A549 (cell line): ENCODE measurements at regions not wholly inside any gene's neighbourhood (a gene's known extent, or its start where the extent isn't known, plus 50 kb on each side); places are given as distances from the start of the nearest gene placed in this dataset.

Experiments
- ATAC-seq, 2 experiments: fragments of 200-7000 bp in 1 of 2; fragments of >200 bp in 1 of 2; cut with Nextera tagmentation in 1 of 2; cut with Tn5 transposase in 1 of 2; 3 replicates each; pipeline versions ENCODE4 v1.8.0 to v1.9.1; 2018 to 2020; ENCODE audit warnings: mild to moderate bottlenecking in 1 of 2, moderate library complexity in 1 of 2
- CTCF ChIA-PET: fragments of 300-600 bp; sonication (Branson Sonifier 250); formaldehyde crosslinking; extraction: SDS; loops from one replicate; lab custom pipeline; 2021; ENCODE audit warnings: antibody characterized with exemption, inconsistent platforms; lab: Yijun Ruan, JAX
- POLR2A ChIA-PET: fragments of 350-600 bp; formaldehyde crosslinking; extraction: SDS; loops from one replicate; lab custom pipeline; 2021; ENCODE audit warnings: antibody characterized with exemption, inconsistent platforms; lab: Yijun Ruan, JAX
- DNase-seq, 2 experiments: peaks; one replicate each; pipeline versions ENCODE4 v3.0.0 to v3.0.0-alpha.2; 2011 to 2016; ENCODE audit warnings: low read depth in 1 of 2, low spot score in 1 of 2
- FAIRE-seq: peaks from 2 replicates; lab custom pipeline; 2011; peaks lifted over from hg19 to GRCh38; lab: Jason Lieb, UNC
- H3K27ac ChIP-seq, 2 experiments: fragments of >200 bp; sonication (Bioruptor Twin); formaldehyde crosslinking; 3 replicates each; pipeline ENCODE4 v1.5.1; 2016 to 2017
- H3K4me1 ChIP-seq: fragments of >200 bp; sonication (Bioruptor Twin); formaldehyde crosslinking; 3 replicates; pipeline ENCODE4 v1.6.1; 2016
- H3K4me2 ChIP-seq: fragments of >200 bp; sonication (Bioruptor Twin); formaldehyde crosslinking; 3 replicates; pipeline ENCODE4 v1.6.1; 2016
- H3K4me3 ChIP-seq: fragments of >200 bp; sonication (Bioruptor Twin); formaldehyde crosslinking; 3 replicates; pipeline ENCODE4 v1.5.1; 2016
- H3K9me3 ChIP-seq: fragments of >200 bp; sonication (Bioruptor Twin); formaldehyde crosslinking; 3 replicates; pipeline ENCODE4 v1.6.1; 2016
- CBX8 ChIP-seq: fragments of 200-600 bp; sonication (generic); IDR thresholded peaks from 2 replicates; pipeline ENCODE4 v1.6.1; 2016
- CHD2 ChIP-seq: fragments of 150-350 bp; IDR thresholded peaks from 2 replicates; pipeline ENCODE4 v1.6.1; 2014; ENCODE audit warnings: low read length; ENCODE audit not compliant: partially characterized antibody
- EHF ChIP-seq: fragments of 250-450 bp; sonication (Bioruptor Pico); IDR thresholded peaks from 2 replicates; pipeline ENCODE4 v1.5.0; 2020; ENCODE audit warnings: mild to moderate bottlenecking
- ELK1 ChIP-seq: fragments of 150-350 bp; IDR thresholded peaks from 2 replicates; pipeline ENCODE4 v1.6.1; 2014; ENCODE audit warnings: low read depth, mild to moderate bottlenecking, low read length
- ESRRA ChIP-seq: fragments of 150-350 bp; IDR thresholded peaks from 2 replicates; pipeline ENCODE4 v1.6.1; 2014; ENCODE audit warnings: mild to moderate bottlenecking, low read length, borderline replicate concordance
- FOSB ChIP-seq: fragments of 250-450 bp; sonication (Bioruptor Pico); IDR thresholded peaks from 2 replicates; pipeline ENCODE4 v1.5.0; 2020; ENCODE audit warnings: mild to moderate bottlenecking, moderate library complexity
- HDAC2 ChIP-seq: fragments of 200-600 bp; sonication (generic); IDR thresholded peaks from 2 replicates; pipeline ENCODE4 v1.6.1; 2016
- HMGXB4 ChIP-seq: fragments of 250-450 bp; sonication (Bioruptor Pico); IDR thresholded peaks from 2 replicates; pipeline ENCODE4 v1.5.0; 2021; ENCODE audit warnings: mild to moderate bottlenecking, moderate library complexity, borderline replicate concordance
- HOXB13 ChIP-seq: fragments of 250-450 bp; sonication (Bioruptor Pico); IDR thresholded peaks from 2 replicates; pipeline ENCODE4 v1.5.0; 2020; ENCODE audit warnings: low read depth, mild to moderate bottlenecking, moderate library complexity
- HOXB5 ChIP-seq: fragments of 250-450 bp; sonication (Bioruptor Pico); IDR thresholded peaks from 2 replicates; pipeline ENCODE4 v1.5.0; 2020; ENCODE audit warnings: mild to moderate bottlenecking, moderate library complexity
- JUN ChIP-seq, 2 experiments: fragments of >200 bp; sonication (Bioruptor Twin); formaldehyde crosslinking; IDR thresholded peaks; 2 replicates in 1 of 2; 3 replicates in 1 of 2; pipeline ENCODE4 v1.6.1; 2016 to 2017
- MYC ChIP-seq: IDR thresholded peaks from 2 replicates; pipeline ENCODE4 v1.6.1; 2012; ENCODE audit warnings: mild to moderate bottlenecking, inconsistent platforms, low read length, improper control_type of control experiment, borderline replicate concordance
- PBX3 ChIP-seq: IDR thresholded peaks from 2 replicates; pipeline ENCODE4 v1.6.1; 2012
- POLR2AphosphoS2 ChIP-seq: conservative IDR thresholded peaks from 2 replicates; pipeline ENCODE4 v1.6.1; 2012; ENCODE audit warnings: low read length, improper control_type of control experiment, inconsistent platforms
- RAD21 ChIP-seq, 2 experiments: fragments of >200 bp in 1 of 2; sonication (Bioruptor Twin) in 1 of 2; formaldehyde crosslinking in 1 of 2; IDR thresholded peaks in 1 of 2; conservative IDR thresholded peaks in 1 of 2; 2 replicates in 1 of 2; 3 replicates in 1 of 2; pipeline ENCODE4 v1.6.1; 2012 to 2018; ENCODE audit warnings: inconsistent platforms in 1 of 2
- RARB ChIP-seq: fragments of 250-450 bp; sonication (Bioruptor Pico); IDR thresholded peaks from 2 replicates; pipeline ENCODE4 v1.8.0; 2021; ENCODE audit warnings: mild to moderate bottlenecking, moderate library complexity
- WGBS: methylation state at CpG from one replicate; pipeline ENCODE4 v1.1.6; 2017; ENCODE audit errors: missing lambda C conversion rate; 5-methylcytosine and 5-hydroxymethylcytosine counted together
- TF ChIP-seq, protein P1 (sequence below): fragments of 250-450 bp; sonication (Bioruptor Pico); IDR thresholded peaks from 2 replicates; pipeline ENCODE4 v1.5.0; 2020; ENCODE audit warnings: low read depth, mild to moderate bottlenecking, moderate library complexity

GRCh38 chr2:120460511-120460910, 114.6 kb downstream of the INHBB start:
- DNase-seq (no peak), FAIRE-seq (no peak), ATAC-seq (no peak)
- H3K4me3 ChIP-seq = no peak overlapping the region
- WGBS = 81% methylated on average over 8 of the region's 8 CpGs
- no peak for TF ChIP-seq PBX3
- no peak for TF ChIP-seq POLR2AphosphoS2
- TF ChIP-seq FOSB (CRISPR knock-in tag) = no peak
- TF ChIP-seq MYC = no peak
- no peak for TF ChIP-seq ESRRA
- no peak for TF ChIP-seq EHF (CRISPR knock-in tag)
- no peak for TF ChIP-seq HMGXB4
- TF ChIP-seq CBX8 = no peak
- TF ChIP-seq RAD21 (conservative IDR thresholded peaks at IDR 0.05 in 1 of 2, IDR thresholded peaks at IDR 0.05 in 1 of 2) = no peak
- H3K4me1 ChIP-seq = peaks cover 4% of the 10 kb centered on the region
- ChIA-PET POLR2A (no interaction called here), CTCF (interaction anchor here (0.7 to 1.3 kb wide), 2 partner anchors 33 to 117 kb away, joined by 3 read pairs; no protein-coding TSS in a partner anchor)
- H3K9me3 ChIP-seq = peaks cover 5% of the 10 kb centered on the region; the same call in 2 of the 3 replicates
- H3K27ac ChIP-seq = no peak overlapping the region
- no peak overlapping the region for H3K4me2 ChIP-seq

DNA sequence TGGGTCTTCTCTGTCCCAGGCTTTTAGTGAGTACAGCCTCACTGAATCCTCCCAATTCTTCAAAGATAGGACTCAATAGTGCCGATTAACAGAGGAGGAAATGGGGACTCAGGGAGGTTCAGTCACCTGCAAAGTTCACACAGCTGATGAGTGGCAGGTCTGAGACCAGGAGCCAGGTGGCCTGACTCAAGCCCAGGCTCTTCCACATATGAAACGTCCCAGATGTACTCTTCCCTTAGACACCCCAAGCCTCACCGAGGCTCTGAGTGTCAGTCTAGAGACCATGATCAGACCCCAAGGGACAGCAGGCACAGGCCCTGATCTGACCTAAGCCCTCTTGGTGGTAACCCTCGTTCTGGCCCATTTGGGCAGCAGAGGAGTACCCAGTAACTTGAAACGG, 115.2 kb downstream of the INHBB start:
- DNase-seq (no peak), FAIRE-seq (no peak), ATAC-seq (no peak)
- CTCF ChIA-PET = interaction anchor here (1.3 kb wide), 1 partner anchor 117 kb away, joined by 3 read pairs; no protein-coding TSS in a partner anchor
- Histone ChIP-seq H3K9me3 (peaks cover 5% of the 10 kb centered on the region; the same call in 2 of the 3 replicates), H3K27ac (no peak overlapping the region), H3K4me3 (no peak overlapping the region), H3K4me1 (peaks cover 10% of the 10 kb centered on the region), H3K4me2 (no peak overlapping the region)
- TF ChIP-seq CHD2 (no peak), JUN (IDR thresholded peaks at IDR 0.05) (no peak), HOXB5 (CRISPR knock-in tag) (no peak), HOXB13 (no peak), HDAC2 (no peak)
- POLR2A ChIA-PET = no interaction called here
- 62% methylated on average over 5 of the region's 5 CpGs for WGBS

DNA sequence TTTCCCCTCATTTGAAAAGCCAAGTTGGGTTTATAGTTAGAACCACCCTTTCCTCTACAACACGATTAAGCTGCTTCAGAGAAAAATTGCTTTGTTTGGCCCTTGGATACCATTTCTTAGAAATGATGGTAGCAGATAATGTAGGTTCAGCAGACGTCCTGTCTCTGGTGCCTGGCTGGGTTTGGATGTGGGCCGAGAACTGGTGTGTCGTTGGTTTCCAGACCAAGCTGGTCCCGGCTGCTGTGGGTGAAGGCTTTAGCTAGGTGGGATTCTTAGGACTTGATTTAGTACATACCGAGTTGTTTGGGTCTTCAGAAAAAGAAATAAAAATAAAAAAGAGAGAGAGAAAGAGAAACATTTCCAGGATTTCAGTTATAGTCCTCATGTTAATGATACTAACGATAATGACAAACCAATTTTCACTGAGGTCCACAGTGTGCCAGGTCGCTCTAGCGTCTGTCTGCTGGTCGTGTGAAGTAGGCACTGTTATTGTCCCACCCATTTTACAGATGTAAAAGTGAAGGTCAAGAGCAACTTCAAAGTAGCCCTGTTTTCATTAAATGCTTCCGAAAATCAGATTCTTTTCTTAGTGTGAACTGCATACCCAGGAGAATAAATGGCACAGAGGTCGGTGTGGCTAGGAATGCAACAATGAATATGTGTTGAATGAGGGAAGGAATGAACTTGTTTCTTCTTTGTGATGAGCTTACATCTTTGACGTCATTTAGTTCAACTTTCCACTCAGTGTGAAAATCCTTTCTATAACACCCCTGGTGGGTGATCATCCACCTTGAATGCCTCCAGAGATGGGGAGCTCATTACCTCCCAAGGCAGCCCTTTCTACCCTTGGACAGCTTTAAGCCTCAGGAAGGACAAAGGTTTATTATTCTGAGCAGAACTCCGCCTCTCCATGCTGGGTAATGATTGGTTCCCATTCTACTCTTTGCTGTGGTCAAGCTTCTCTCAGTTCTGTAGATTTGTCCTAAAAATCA, 115.9 kb downstream of the INHBB start:
- Histone ChIP-seq H3K4me2 (no peak overlapping the region), H3K9me3 (peaks cover 5% of the 10 kb centered on the region; the same call in 2 of the 3 replicates), H3K27ac (no peak overlapping the region), H3K4me3 (no peak overlapping the region), H3K4me1 (peaks cover 17% of the 10 kb centered on the region)
- 68% methylated on average over 14 of the region's 14 CpGs for WGBS
- DNase-seq (no peak), ATAC-seq (no peak), FAIRE-seq (no peak)
- POLR2A ChIA-PET = no interaction called here
- CTCF ChIA-PET = interaction anchor here (0.8 to 1.9 kb wide), 7 partner anchors 28 to 149 kb away, joined by 3 to 8 read pairs (median 4); partner anchors contain the start of gene INHBB
- TF ChIP-seq RARB (CRISPR knock-in tag) (no peak), ELK1 (no peak), HOXB13 (no peak), MYC (no peak), PBX3 (no peak)
- TF ChIP-seq, protein P1, sequence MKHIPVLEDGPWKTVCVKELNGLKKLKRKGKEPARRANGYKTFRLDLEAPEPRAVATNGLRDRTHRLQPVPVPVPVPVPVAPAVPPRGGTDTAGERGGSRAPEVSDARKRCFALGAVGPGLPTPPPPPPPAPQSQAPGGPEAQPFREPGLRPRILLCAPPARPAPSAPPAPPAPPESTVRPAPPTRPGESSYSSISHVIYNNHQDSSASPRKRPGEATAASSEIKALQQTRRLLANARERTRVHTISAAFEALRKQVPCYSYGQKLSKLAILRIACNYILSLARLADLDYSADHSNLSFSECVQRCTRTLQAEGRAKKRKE (CRISPR knock-in tag) = no peak
